GM12875 (cell line): ENCODE measurements at regions not wholly inside any gene's neighbourhood (a gene's known extent, or its start where the extent isn't known, plus 50 kb on each side); places are given as distances from the start of the nearest gene placed in this dataset.

ENCODE experiments used
- H3K4me3 ChIP-seq: one replicate; pipeline ENCODE4 v1.5.1; 2011; ENCODE audit warnings: low read depth, low read length, control low read depth
- CTCF ChIP-seq: IDR thresholded peaks from 2 replicates; pipeline ENCODE4 v1.5.1; 2011; ENCODE audit warnings: low read depth, mild to moderate bottlenecking, control low read depth, inconsistent platforms, low read length, moderate library complexity, borderline replicate concordance; ENCODE audit not compliant: insufficient read depth

- no peak for TF ChIP-seq CTCF
- no peak overlapping the region for H3K4me3 ChIP-seq
Measured at GRCh38 chr5:124195411-124195810, 551.0 kb downstream of the ZNF608 start.

- no peak for TF ChIP-seq CTCF
- H3K4me3 ChIP-seq: no peak overlapping the region
Measured at GRCh38 chr5:124194282-124194681, 552.2 kb downstream of the ZNF608 start.

- TF ChIP-seq CTCF: no peak
- H3K4me3 ChIP-seq: no peak overlapping the region
Measured at GRCh38 chr5:124193371-124193789, 553.1 kb downstream of the ZNF608 start.

- no peak overlapping the region for H3K4me3 ChIP-seq
- no peak for TF ChIP-seq CTCF
Measured at GRCh38 chr5:124192716-124193115, 553.7 kb downstream of the ZNF608 start.

- TF ChIP-seq CTCF: no peak
- no peak overlapping the region for H3K4me3 ChIP-seq
Measured at GRCh38 chr5:124185716-124186115, 560.7 kb downstream of the ZNF608 start.

GRCh38 chr5:124182133-124182532 is 564.3 kb downstream of the ZNF608 start:
- no peak for TF ChIP-seq CTCF

GRCh38 chr5:124180875-124181461 is 565.5 kb downstream of the ZNF608 start:
- no peak overlapping the region for H3K4me3 ChIP-seq
- no peak for TF ChIP-seq CTCF

More at GRCh38 chr5:124182133-124182532, 564.3 kb downstream of the ZNF608 start:
- H3K4me3 ChIP-seq: no peak overlapping the region
